ENCODE measurements at regions not wholly inside any gene's neighbourhood (a gene's known extent, or its start where the extent isn't known, plus 50 kb on each side); places are given as distances from the start of the nearest gene placed in this dataset.

DNA sequence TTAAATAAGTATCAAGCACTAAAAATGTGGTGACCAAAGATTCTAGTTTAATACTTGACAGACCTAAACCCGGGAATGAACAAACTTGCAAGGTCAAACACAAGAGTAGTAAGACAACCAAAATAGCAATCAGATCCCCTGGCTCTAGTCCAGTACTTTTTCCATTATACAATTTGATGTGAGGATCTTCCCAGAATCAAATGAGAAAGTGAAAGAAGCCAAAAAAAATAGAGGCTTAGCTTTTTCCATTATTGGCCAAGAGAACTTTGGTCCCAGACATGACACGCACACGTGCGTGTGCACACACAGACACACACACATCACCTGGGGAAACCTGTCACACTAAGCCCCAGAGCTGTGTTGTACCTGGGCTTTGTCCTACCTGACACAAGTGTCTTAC is 300.6 kb upstream of the CDH5 start:
- TF ChIP-seq, protein P1, sequence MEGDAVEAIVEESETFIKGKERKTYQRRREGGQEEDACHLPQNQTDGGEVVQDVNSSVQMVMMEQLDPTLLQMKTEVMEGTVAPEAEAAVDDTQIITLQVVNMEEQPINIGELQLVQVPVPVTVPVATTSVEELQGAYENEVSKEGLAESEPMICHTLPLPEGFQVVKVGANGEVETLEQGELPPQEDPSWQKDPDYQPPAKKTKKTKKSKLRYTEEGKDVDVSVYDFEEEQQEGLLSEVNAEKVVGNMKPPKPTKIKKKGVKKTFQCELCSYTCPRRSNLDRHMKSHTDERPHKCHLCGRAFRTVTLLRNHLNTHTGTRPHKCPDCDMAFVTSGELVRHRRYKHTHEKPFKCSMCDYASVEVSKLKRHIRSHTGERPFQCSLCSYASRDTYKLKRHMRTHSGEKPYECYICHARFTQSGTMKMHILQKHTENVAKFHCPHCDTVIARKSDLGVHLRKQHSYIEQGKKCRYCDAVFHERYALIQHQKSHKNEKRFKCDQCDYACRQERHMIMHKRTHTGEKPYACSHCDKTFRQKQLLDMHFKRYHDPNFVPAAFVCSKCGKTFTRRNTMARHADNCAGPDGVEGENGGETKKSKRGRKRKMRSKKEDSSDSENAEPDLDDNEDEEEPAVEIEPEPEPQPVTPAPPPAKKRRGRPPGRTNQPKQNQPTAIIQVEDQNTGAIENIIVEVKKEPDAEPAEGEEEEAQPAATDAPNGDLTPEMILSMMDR (conservative IDR thresholded peaks at IDR 0.05; ENCODE audit: low read length), result no peak
- no peak for TF ChIP-seq EZH2phosphoT487 (IDR thresholded peaks at IDR 0.05; ENCODE audit: borderline replicate concordance, low read depth, low read length)
